SJSA1 (cell line): ENCODE measurements at regions not wholly inside any gene's neighbourhood (a gene's known extent, or its start where the extent isn't known, plus 50 kb on each side); places are given as distances from the start of the nearest gene placed in this dataset.
"Not testable (repeated sequence)": the region's sequence is repeated elsewhere in the genome, so short reads cannot be mapped to it uniquely, and the experiment has no call there.

Source experiments
- DNase-seq, 2 experiments: peaks; one replicate each; pipeline ENCODE4 v3.0.0-alpha.2; 2015 to 2020; ENCODE audit warnings: low spot score in 2 of 2, low read depth in 1 of 2
- H3K27ac ChIP-seq: fragments of 250-450 bp; sonication (Bioruptor Pico); 2 replicates; pipeline ENCODE4 v1.5.1; 2020; ENCODE audit warnings: mild to moderate bottlenecking, moderate library complexity
- H3K27me3 ChIP-seq: fragments of 250-450 bp; sonication (Bioruptor Pico); replicated peaks from 2 replicates; pipeline ENCODE4 v1.5.1; 2020; ENCODE audit warnings: mild to moderate bottlenecking, moderate library complexity
- H3K36me3 ChIP-seq: fragments of 250-450 bp; sonication (Bioruptor Pico); 2 replicates; pipeline ENCODE4 v1.5.1; 2020; ENCODE audit warnings: mild to moderate bottlenecking
- H3K4me1 ChIP-seq: fragments of 250-450 bp; sonication (Bioruptor Pico); replicated peaks from 2 replicates; pipeline ENCODE4 v1.6.1; 2021; ENCODE audit warnings: mild to moderate bottlenecking
- H3K4me3 ChIP-seq: fragments of 250-450 bp; sonication (Bioruptor Pico); 2 replicates; pipeline ENCODE4 v1.5.1; 2020; ENCODE audit warnings: mild to moderate bottlenecking
- H3K9me3 ChIP-seq: fragments of 250-450 bp; sonication (Bioruptor Pico); replicated peaks from 2 replicates; pipeline ENCODE4 v1.5.1; 2020; ENCODE audit warnings: mild to moderate bottlenecking

GRCh38 chr6:105867821-105868220 is 218.3 kb upstream of the PRDM1 start:
- DNase-seq: no peak
- H3K4me1 ChIP-seq: no peaks in the 10 kb centered on the region

DNA sequence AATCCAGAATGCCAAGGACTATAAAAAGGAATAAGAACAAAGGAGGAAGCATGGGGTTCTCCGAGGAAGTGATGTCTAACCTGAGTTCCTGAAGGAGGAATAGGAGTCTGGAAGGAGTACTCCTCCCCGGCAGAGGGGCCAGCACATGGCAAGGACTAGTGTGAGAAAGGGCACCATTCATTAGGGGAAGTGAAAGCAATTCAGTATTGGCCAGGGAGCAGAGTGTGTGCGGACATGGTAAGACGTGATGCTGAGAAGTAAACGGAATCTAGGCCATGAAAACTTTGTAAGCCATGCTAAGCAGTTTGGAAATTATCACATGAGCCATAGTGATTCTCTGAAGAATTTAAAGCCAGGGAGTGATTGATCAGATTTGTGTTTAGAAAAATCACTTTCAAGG is 218.9 kb upstream of the PRDM1 start:
- Histone ChIP-seq H3K27ac (no peak overlapping the region), H3K27me3 (0 out of 2 replicates have a peak, but pooled peaks cover 5% of the 10 kb centered on the region), H3K36me3 (no peaks in the 10 kb centered on the region), H3K4me1 (no peaks in the 10 kb centered on the region), H3K4me3 (no peak overlapping the region), H3K9me3 (no peaks in the 10 kb centered on the region)
- no peak for DNase-seq

More at GRCh38 chr6:105867821-105868220, 218.3 kb upstream of the PRDM1 start:
- 0 out of 2 replicates have a peak, but pooled peaks cover 5% of the 10 kb centered on the region for H3K27me3 ChIP-seq
- H3K36me3 ChIP-seq: no peaks in the 10 kb centered on the region
- no peaks in the 10 kb centered on the region for H3K9me3 ChIP-seq
- no peak overlapping the region for H3K4me3 ChIP-seq
- H3K27ac ChIP-seq: no peak overlapping the region

- Histone ChIP-seq H3K4me1 (no peaks in the 10 kb centered on the region), H3K27ac (no peak overlapping the region), H3K4me3 (no peak overlapping the region), H3K9me3 (no peaks in the 10 kb centered on the region), H3K36me3 (no peaks in the 10 kb centered on the region), H3K27me3 (no peaks in the 10 kb centered on the region)
- DNase-seq: no peak
These were observed 223.1 kb upstream of the PRDM1 start for GRCh38 chr6:105862936-105863607.

DNA sequence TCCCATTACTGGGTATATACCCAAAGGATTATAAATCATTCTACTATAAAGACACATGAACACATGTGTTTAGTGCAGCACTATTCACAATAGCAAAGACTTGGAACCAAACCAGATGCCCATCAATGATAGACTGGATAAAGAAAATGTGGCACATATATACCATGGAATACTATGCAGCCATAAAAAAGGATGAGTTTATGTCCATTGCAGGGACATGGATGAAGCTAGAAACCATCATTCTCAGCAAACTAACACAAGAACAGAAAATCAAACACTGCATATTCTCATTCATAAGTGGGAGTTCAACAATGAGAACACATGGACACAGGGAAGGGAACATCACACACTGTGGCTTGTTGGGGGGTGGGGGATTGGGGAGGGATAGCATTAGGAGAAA is 225.2 kb upstream of the PRDM1 start:
- DNase-seq, H3K4me3 ChIP-seq, H3K27ac ChIP-seq, H3K36me3 ChIP-seq, H3K4me1 ChIP-seq, H3K9me3 ChIP-seq, H3K27me3 ChIP-seq: not testable (repeated sequence)

GRCh38 chr6:105859457-105859856 is 226.7 kb upstream of the PRDM1 start:
- no peaks in the 10 kb centered on the region for H3K36me3 ChIP-seq
- no peaks in the 10 kb centered on the region for H3K27me3 ChIP-seq
- H3K4me3 ChIP-seq: no peak overlapping the region
- H3K27ac ChIP-seq: no peak overlapping the region
- no peak for DNase-seq
- no peaks in the 10 kb centered on the region for H3K9me3 ChIP-seq
- H3K4me1 ChIP-seq: no peaks in the 10 kb centered on the region

- not testable (repeated sequence) for H3K27ac ChIP-seq, H3K4me3 ChIP-seq, H3K27me3 ChIP-seq, H3K36me3 ChIP-seq, H3K4me1 ChIP-seq, H3K9me3 ChIP-seq, DNase-seq
These were observed 227.5 kb upstream of the PRDM1 start for GRCh38 chr6:105858639-105859038.

DNA sequence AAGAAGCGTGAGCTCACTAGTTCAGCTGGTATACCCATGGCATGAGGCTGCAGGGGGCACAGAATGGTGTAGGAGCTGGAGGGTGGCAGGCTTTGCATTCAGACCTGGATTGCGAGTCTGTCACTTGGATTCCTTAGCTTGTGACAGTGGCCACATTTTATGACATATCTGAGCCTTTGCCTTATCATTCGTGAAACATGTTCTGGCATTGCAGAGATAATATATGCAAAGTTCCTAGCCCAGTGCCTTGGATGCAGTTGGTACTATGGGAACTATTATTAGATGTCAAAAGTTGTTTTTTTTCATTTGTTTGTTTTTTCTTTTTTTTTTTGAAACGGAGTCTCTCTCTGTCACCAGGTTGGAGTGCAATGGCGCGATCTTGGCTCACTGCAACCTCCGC is 230.7 kb upstream of the PRDM1 start:
- H3K4me3 ChIP-seq: no peak overlapping the region
- H3K27ac ChIP-seq: no peak overlapping the region
- H3K27me3 ChIP-seq: no peaks in the 10 kb centered on the region
- no peaks in the 10 kb centered on the region for H3K9me3 ChIP-seq
- no peak for DNase-seq
- no peaks in the 10 kb centered on the region for H3K4me1 ChIP-seq
- no peaks in the 10 kb centered on the region for H3K36me3 ChIP-seq

- not testable (repeated sequence) for H3K27ac ChIP-seq, H3K36me3 ChIP-seq, DNase-seq, H3K4me3 ChIP-seq, H3K4me1 ChIP-seq, H3K27me3 ChIP-seq, H3K9me3 ChIP-seq
These were observed 232.2 kb upstream of the PRDM1 start for GRCh38 chr6:105853979-105854378.

DNA sequence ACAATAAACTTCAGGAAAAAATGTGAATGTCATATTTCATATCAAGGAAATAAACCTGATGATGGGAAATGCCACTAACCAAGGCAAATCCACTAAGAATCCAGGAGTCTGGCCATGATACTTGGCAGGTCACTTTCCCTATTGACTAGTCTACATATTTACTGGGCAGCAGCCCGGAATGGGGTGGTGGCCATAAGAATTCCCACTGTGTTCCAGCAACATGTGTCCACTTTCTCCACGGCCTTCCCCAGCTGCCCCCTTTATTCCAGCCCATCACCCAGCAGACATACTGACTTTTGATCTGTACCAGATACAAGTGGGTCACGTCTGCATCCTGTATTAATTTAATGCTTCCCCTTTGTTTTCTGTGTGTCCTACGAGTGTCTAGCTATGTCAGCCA is 234.5 kb upstream of the PRDM1 start:
- no peak for DNase-seq
- no peaks in the 10 kb centered on the region for H3K9me3 ChIP-seq
- H3K4me3 ChIP-seq: no peak overlapping the region
- H3K27ac ChIP-seq: no peak overlapping the region
- H3K27me3 ChIP-seq: no peaks in the 10 kb centered on the region
- H3K4me1 ChIP-seq: no peaks in the 10 kb centered on the region
- H3K36me3 ChIP-seq: no peaks in the 10 kb centered on the region

DNA sequence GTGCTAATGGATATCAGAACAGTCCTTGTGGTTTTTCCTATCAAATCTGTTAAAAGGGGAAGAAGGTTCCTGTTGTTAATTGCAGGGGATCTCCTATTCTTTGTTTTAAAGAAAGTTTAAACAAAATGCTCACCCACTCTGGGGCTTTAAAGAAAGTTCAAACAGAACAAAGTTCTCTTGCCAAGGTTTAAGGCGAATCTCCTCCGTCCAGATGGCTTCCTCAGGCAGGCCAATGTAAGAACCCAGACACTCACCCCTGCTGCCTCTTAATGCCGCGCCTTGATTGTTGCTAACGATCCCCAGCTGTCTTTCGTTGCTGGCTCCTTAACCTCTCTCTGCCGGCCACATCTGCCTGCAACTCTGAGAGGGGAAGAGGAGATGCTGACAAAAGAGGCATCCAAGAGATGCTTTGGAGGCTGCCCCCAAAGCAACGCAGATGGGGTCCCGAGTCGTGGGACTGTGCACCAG is 235.0 kb upstream of the PRDM1 start:
- no peak overlapping the region for H3K27ac ChIP-seq
- H3K4me3 ChIP-seq: no peak overlapping the region
- no peak for DNase-seq
- no peaks in the 10 kb centered on the region for H3K9me3 ChIP-seq
- no peaks in the 10 kb centered on the region for H3K27me3 ChIP-seq
- H3K36me3 ChIP-seq: no peaks in the 10 kb centered on the region
- H3K4me1 ChIP-seq: no peaks in the 10 kb centered on the region

- no peaks in the 10 kb centered on the region for H3K36me3 ChIP-seq
- DNase-seq: no peak
- no peak overlapping the region for H3K27ac ChIP-seq
- H3K4me3 ChIP-seq: no peak overlapping the region
- H3K27me3 ChIP-seq: no peaks in the 10 kb centered on the region
- H3K4me1 ChIP-seq: no peaks in the 10 kb centered on the region
- H3K9me3 ChIP-seq: no peaks in the 10 kb centered on the region
These were observed 235.6 kb upstream of the PRDM1 start for GRCh38 chr6:105850261-105851112.

GRCh38 chr6:105849746-105850145 is 236.4 kb upstream of the PRDM1 start:
- no peaks in the 10 kb centered on the region for H3K36me3 ChIP-seq
- no peak overlapping the region for H3K27ac ChIP-seq
- no peak for DNase-seq
- no peaks in the 10 kb centered on the region for H3K9me3 ChIP-seq
- H3K4me3 ChIP-seq: no peak overlapping the region
- no peaks in the 10 kb centered on the region for H3K4me1 ChIP-seq
- H3K27me3 ChIP-seq: no peaks in the 10 kb centered on the region

GRCh38 chr6:105847433-105847832 is 238.7 kb upstream of the PRDM1 start:
- Histone ChIP-seq H3K4me1 (no peaks in the 10 kb centered on the region), H3K27ac (no peak overlapping the region), H3K4me3 (no peak overlapping the region), H3K36me3 (no peaks in the 10 kb centered on the region), H3K9me3 (no peaks in the 10 kb centered on the region), H3K27me3 (no peaks in the 10 kb centered on the region)
- no peak for DNase-seq

- Histone ChIP-seq H3K9me3 (no peaks in the 10 kb centered on the region), H3K4me1 (no peaks in the 10 kb centered on the region), H3K27ac (no peak overlapping the region), H3K4me3 (no peak overlapping the region), H3K36me3 (no peaks in the 10 kb centered on the region), H3K27me3 (no peaks in the 10 kb centered on the region)
- no peak for DNase-seq
These were observed 241.8 kb upstream of the PRDM1 start for GRCh38 chr6:105844275-105844883.
